Activated naive CD4-positive, alpha-beta T cell treated with anti-CD3 and anti-CD28 coated beads, Interleukin-2, amount 50 U/mL, for 24 hours (primary cell): ENCODE measurements at regions not wholly inside any gene's neighbourhood (a gene's known extent, or its start where the extent isn't known, plus 50 kb on each side); places are given as distances from the start of the nearest gene placed in this dataset.

Experiments used
- H3K27ac Mint-ChIP-seq: one replicate; pipeline ENCODE4 v1.8.0; 2021; ENCODE audit warnings: mild to moderate bottlenecking, mixed read lengths
- H3K27me3 Mint-ChIP-seq: one replicate; pipeline ENCODE4 v1.8.0; 2021; ENCODE audit warnings: mixed read lengths
- H3K36me3 Mint-ChIP-seq: one replicate; pipeline ENCODE4 v1.8.0; 2021; ENCODE audit warnings: mixed read lengths
- H3K4me1 Mint-ChIP-seq: one replicate; pipeline ENCODE4 v1.8.0; 2021; ENCODE audit warnings: mixed read lengths
- H3K4me3 Mint-ChIP-seq: one replicate; pipeline ENCODE4 v1.8.0; 2021; ENCODE audit warnings: mild to moderate bottlenecking, mixed read lengths
- H3K9me3 Mint-ChIP-seq: one replicate; pipeline ENCODE4 v1.8.0; 2021; ENCODE audit warnings: mixed read lengths

DNA sequence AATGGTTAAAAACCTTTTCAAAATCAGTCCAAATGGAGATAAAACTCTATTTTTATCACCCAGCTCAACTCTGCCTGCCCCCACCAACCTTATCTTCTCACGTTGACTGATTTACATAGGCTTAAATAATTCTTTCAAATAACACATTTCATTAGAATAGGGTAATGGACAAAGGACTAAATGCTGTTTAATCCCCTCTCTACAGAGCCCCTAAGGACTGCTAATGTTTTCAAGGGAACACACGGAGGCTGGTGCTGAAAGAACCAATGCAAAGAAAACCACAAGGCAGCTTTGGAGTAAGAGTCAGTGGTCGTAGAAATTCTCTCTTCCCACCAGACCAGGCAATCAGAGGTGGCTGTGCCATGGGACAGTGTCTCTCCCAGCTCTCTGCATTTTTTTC, 445.7 kb upstream of the MAF start:
- H3K36me3 Mint-ChIP-seq: no peaks in the 10 kb centered on the region
- no peaks in the 10 kb centered on the region for H3K9me3 Mint-ChIP-seq
- H3K4me3 Mint-ChIP-seq: no peak overlapping the region
- no peaks in the 10 kb centered on the region for H3K4me1 Mint-ChIP-seq
- peaks cover 3% of the 10 kb centered on the region for H3K27me3 Mint-ChIP-seq
- no peak overlapping the region for H3K27ac Mint-ChIP-seq

DNA sequence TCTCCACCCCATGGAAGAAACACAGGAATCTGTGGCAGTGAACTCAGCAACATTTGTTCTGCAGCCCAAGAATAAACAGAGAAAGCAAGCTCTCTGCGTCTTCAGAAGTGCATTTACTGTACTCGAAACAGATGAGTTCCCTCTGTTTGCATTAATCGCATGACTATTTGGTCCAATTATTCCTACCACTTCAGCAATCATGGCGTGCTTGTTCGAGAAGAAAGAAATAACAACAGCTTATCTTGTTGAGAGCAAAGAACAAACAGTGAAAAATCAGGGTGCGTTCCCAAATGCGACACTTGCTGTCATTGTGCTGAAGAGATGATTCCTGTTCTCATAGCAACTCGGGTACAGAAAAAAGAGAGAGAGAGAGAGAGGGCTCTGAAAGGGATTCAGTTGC, 445.3 kb upstream of the MAF start:
- Mint-ChIP-seq H3K27me3 (peaks cover 3% of the 10 kb centered on the region), H3K4me3 (no peak overlapping the region), H3K27ac (no peak overlapping the region)

DNA sequence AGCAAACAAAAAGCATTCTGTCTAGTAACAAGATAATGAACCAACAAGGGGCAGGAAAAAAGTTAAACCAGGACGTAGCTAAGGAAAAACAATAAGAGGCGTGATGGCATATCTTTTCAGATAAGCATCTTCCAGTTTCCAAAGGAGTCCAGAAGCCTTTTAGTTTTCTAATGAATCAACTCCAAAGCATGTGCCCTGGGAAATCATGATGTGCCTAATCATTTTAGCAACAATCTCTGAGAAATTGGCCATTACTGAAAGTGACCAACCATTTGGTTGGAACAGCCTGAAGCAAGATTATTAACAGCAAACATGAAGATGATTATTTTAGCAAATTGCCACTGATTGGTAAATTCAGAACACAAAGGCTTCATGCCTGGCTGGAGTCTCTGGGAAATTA, 440.9 kb upstream of the MAF start:
- Mint-ChIP-seq H3K4me1 (no peaks in the 10 kb centered on the region), H3K36me3 (no peaks in the 10 kb centered on the region)

More for the DNA sequence above, 445.3 kb upstream of the MAF start:
- Mint-ChIP-seq H3K4me1 (no peaks in the 10 kb centered on the region), H3K36me3 (no peaks in the 10 kb centered on the region), H3K9me3 (no peaks in the 10 kb centered on the region)

DNA sequence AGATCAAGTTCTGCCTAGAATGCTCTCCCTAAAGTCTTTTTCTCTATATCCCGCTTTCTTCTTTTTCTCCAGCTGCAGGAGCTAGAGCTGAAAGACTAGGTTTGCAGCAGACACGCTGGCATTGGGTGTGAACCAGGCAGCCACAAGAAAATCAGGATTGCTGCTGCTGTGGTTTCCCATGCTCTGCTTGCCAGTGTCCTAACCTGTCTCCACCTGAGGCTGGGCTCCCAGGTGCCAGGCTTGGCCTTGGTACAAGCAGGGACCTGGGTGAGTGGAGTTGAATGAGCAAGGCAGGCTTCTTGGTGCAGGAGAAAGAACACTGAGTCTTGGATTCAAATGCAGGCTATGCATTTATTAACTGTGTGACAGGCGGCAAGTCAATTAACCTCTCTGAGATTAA, 440.3 kb upstream of the MAF start:
- Mint-ChIP-seq H3K27me3 (peaks cover 2% of the 10 kb centered on the region), H3K27ac (no peak overlapping the region), H3K4me1 (no peaks in the 10 kb centered on the region), H3K36me3 (no peaks in the 10 kb centered on the region), H3K9me3 (no peaks in the 10 kb centered on the region), H3K4me3 (no peak overlapping the region)

More for the DNA sequence above, 440.9 kb upstream of the MAF start:
- Mint-ChIP-seq H3K27me3 (peaks cover 2% of the 10 kb centered on the region), H3K9me3 (no peaks in the 10 kb centered on the region), H3K27ac (no peak overlapping the region), H3K4me3 (no peak overlapping the region)

DNA sequence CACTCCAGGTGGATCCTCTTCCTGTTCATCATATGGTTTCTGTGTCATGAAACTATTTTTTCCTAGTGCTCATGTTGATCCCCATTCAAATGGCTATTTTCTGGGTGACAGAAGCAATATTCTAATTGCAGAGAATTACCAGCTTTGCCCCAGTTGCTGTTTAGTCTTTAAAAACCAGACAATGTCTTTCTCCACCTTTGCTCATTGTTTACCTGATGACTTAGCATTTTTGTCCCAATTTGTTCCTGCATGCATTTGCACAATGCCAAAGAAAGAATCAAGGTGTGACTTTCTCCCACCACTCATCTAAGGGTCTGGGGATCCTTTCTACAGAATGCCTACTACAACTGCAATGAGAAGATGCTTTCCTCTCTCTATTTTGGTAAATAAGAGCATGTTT, 439.9 kb upstream of the MAF start:
- Mint-ChIP-seq H3K4me1 (no peaks in the 10 kb centered on the region), H3K9me3 (no peaks in the 10 kb centered on the region), H3K27me3 (peaks cover 2% of the 10 kb centered on the region), H3K36me3 (no peaks in the 10 kb centered on the region), H3K27ac (no peak overlapping the region), H3K4me3 (no peak overlapping the region)

DNA sequence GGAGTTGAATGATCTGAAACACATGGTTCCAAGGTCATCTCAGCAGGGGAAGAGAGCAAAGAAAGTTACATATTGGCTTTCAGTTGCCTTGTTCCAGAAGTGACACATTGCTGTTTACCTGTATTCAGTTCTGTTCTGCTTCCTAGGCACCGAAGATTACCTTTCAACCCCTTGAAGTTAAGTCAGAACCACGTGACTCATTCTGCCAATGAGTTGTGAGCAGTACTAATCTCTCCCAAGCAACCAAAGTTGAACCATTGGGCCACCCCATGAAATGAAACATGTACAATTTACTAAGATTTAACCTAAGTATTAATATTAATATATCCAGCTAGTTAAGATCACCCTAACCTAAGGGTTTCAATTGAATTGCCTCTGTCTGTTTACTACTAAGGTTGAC, 439.2 kb upstream of the MAF start:
- H3K27me3 Mint-ChIP-seq: peaks cover 2% of the 10 kb centered on the region
- no peak overlapping the region for H3K4me3 Mint-ChIP-seq
- H3K9me3 Mint-ChIP-seq: no peaks in the 10 kb centered on the region
- H3K36me3 Mint-ChIP-seq: no peaks in the 10 kb centered on the region
- H3K27ac Mint-ChIP-seq: no peak overlapping the region
- H3K4me1 Mint-ChIP-seq: no peaks in the 10 kb centered on the region

DNA sequence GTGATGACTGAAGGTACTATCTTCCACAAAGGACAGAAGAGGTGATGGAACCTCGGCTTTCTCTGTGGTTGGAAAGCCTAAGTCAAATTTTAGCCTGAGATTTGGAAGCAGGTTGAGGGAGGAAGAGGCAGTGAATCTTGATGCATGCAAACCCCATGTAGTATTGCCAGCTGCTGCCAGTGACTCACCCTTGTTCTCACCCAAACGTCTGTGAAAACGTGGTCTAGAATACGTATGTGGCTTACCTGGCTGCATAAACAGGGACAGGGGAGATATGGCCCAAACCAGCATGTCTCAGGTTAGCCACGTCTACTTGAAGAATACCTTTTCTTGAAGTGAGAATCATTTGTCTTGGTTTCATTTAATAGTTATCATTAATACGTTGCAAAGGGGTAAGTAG, 438.0 kb upstream of the MAF start:
- Mint-ChIP-seq H3K4me1 (no peaks in the 10 kb centered on the region), H3K27ac (no peak overlapping the region), H3K36me3 (no peaks in the 10 kb centered on the region), H3K9me3 (peaks cover 5% of the 10 kb centered on the region), H3K27me3 (peaks cover 2% of the 10 kb centered on the region), H3K4me3 (no peak overlapping the region)

DNA sequence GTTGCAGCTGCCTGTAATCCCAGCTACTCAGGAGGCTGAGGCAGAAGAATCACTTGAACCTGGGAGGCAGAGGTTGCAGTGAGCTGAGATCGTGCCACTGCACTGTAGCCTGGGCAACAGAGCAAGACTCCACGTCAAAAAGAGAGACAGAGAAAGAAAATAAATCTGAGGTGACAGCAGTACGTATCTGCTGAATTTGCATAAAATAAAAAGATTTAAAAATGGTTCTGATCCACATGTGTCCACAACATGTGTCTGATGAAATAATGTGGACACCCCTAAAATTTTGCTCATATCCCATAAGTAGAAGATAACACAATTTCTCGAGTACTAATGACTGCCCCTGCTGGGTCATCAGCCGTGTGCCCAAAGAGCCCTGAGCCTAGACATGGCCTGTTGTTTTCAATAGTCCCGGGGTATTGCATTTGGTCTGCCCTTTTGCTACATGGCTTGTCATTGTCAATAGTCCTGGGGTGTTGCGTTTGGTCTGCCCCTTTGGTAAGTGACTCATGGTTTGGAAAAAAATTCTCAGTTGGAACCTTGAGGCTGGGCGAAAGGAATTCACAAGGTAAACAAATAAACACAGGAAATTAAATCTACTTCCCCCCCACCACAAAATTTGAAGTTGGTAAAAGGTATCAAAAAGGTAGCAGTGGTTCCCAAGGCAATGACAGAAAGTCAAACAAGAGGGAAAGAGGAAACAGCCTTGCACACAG, 434.6 kb upstream of the MAF start:
- Mint-ChIP-seq H3K9me3 (peaks cover 15% of the 10 kb centered on the region), H3K27ac (no peak overlapping the region), H3K36me3 (no peaks in the 10 kb centered on the region), H3K4me1 (no peaks in the 10 kb centered on the region), H3K4me3 (no peak overlapping the region), H3K27me3 (peaks cover 2% of the 10 kb centered on the region)

DNA sequence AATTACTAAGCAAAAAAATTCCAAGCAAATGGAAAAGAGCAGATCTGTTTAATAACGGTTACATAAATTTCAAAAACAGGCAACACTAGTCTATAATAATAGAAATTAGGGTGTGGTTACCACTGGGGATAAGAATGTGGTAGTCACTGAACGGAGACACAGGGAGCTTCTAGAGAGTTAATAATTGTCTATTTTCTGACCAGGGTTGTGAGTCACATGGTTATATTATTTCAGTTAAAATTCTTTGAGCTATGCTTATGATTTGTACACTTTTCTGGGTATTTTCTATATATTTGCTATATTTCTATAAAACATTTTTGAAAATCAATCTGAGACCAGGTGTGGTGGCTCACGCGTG, 433.9 kb upstream of the MAF start:
- Mint-ChIP-seq H3K36me3 (no peaks in the 10 kb centered on the region), H3K27ac (no peak overlapping the region), H3K27me3 (peaks cover 2% of the 10 kb centered on the region)

DNA sequence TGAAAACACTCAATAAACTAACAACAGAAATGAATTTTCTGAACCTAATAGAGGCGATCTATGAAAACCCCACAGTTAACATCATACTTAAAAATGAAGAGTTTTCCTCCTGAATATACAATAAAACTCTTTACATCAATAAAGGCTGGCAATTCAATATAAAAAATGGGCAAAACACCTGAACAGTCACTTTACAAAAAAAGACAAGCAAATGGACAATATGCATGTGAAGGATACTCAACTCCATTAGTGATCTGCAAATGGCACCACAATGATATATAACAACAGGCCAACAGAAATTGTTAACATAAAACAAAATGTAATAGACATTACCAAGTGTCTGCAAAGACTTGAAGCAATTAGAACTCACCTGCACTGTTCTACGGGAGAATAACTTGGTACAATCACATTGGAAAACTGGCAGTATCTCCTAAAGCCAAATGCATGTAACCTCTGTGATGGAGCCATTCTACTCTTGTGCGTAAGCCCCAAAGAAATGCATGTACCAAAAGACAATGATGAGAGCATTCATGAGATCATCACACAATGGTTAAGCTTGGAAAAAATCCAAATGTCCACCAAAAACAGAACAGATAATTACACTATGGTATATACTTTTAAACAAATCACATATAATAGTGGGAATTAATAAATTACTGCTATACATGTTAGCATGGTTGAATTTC, 433.4 kb upstream of the MAF start:
- Mint-ChIP-seq H3K27me3 (peaks cover 2% of the 10 kb centered on the region), H3K36me3 (no peaks in the 10 kb centered on the region), H3K9me3 (peaks cover 15% of the 10 kb centered on the region), H3K4me1 (no peaks in the 10 kb centered on the region), H3K27ac (no peak overlapping the region), H3K4me3 (no peak overlapping the region)

More for the DNA sequence above, 433.9 kb upstream of the MAF start:
- H3K9me3 Mint-ChIP-seq: peaks cover 15% of the 10 kb centered on the region
- no peaks in the 10 kb centered on the region for H3K4me1 Mint-ChIP-seq
- no peak overlapping the region for H3K4me3 Mint-ChIP-seq

DNA sequence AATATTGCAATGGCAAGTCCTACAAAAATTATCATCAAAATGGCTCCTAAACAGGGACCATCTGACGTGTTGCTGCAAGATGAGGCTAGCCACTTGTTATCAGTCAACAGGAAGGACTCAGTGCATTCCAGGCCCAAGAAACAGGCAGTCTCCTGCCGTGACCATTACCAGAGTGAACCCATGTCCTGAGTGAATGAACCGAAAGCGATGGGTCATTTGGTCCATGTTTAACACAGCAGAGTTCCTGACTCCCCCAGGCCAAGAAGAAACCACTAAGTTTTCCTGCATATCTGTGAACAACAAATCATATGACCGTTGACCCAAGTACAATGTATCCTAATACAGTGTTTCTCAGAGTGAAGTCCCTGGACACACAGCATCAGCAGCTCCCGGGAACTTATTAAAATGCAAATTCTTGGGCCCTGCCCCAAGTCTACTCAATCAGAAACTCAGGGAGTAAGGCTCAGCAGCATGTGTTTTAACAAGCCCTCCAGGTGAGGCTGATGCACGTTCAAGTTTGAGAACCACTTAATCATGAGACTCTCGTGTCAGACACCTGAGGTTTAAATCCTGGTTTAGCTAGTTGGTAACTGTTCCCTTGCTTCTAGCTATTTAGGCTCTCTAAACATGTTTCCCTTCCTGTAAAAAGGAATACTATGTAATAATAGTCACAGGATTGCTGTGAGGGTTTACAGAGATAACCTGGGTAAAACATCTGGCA, 429.4 kb upstream of the MAF start:
- H3K9me3 Mint-ChIP-seq: peaks cover 15% of the 10 kb centered on the region
- no peaks in the 10 kb centered on the region for H3K27me3 Mint-ChIP-seq
- H3K27ac Mint-ChIP-seq: no peak overlapping the region
- H3K36me3 Mint-ChIP-seq: no peaks in the 10 kb centered on the region
- no peak overlapping the region for H3K4me3 Mint-ChIP-seq
- H3K4me1 Mint-ChIP-seq: peaks cover 7% of the 10 kb centered on the region

DNA sequence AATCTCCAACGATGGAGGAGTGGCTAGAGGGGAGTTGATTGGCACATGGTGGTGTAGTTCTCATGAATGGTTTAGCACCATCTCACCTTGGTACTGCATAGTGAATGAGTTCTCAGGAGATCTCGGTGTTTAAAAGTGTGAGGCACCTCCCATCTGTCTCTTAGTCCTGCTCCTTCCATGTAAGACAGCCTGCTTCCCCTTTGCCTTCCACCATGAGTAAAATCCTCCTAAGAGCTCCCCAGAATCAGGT, 428.8 kb upstream of the MAF start:
- H3K4me1 Mint-ChIP-seq: peaks cover 7% of the 10 kb centered on the region
- H3K27ac Mint-ChIP-seq: no peak overlapping the region
- H3K36me3 Mint-ChIP-seq: no peaks in the 10 kb centered on the region
- H3K27me3 Mint-ChIP-seq: peaks cover 4% of the 10 kb centered on the region
- peaks cover 15% of the 10 kb centered on the region for H3K9me3 Mint-ChIP-seq
- H3K4me3 Mint-ChIP-seq: no peak overlapping the region

DNA sequence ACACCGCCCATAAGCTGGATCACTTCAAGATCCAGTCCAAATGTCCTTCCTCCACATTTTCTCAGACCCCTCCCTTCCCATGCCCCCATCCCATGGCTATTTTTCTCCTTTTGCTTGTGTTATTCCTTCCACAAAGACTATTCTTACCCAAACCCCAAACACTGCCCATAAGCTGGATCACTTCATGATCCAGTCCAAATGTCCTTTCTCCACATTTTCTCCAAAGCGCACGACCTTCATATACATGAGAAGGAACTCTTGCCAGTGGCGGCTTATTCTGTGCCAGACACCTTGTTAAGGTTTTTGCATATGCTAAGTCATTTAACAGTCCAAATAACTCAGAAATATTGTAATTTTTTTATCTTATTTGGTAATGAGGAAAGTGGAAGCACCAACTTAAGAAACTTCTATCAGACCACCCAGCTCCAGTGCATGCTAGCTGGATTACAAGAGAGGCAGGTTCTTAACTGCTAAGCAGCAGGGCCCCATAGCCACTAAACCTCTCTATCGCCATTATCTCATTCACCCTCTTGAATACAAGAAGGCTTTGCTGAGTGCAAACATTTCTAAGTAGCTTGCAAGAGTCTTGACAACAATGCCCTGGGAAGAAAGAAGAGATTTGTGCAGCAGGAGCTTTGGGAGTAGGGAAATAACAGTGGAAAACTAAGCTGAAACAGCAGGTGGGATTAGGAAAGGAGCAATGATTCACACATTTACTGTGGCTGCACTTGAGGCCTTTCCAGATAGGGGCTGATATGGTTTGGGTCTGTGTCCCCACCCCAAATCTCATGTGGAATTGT, 428.2 kb upstream of the MAF start:
- Mint-ChIP-seq H3K4me3 (no peak overlapping the region), H3K9me3 (peaks cover 12% of the 10 kb centered on the region)

DNA sequence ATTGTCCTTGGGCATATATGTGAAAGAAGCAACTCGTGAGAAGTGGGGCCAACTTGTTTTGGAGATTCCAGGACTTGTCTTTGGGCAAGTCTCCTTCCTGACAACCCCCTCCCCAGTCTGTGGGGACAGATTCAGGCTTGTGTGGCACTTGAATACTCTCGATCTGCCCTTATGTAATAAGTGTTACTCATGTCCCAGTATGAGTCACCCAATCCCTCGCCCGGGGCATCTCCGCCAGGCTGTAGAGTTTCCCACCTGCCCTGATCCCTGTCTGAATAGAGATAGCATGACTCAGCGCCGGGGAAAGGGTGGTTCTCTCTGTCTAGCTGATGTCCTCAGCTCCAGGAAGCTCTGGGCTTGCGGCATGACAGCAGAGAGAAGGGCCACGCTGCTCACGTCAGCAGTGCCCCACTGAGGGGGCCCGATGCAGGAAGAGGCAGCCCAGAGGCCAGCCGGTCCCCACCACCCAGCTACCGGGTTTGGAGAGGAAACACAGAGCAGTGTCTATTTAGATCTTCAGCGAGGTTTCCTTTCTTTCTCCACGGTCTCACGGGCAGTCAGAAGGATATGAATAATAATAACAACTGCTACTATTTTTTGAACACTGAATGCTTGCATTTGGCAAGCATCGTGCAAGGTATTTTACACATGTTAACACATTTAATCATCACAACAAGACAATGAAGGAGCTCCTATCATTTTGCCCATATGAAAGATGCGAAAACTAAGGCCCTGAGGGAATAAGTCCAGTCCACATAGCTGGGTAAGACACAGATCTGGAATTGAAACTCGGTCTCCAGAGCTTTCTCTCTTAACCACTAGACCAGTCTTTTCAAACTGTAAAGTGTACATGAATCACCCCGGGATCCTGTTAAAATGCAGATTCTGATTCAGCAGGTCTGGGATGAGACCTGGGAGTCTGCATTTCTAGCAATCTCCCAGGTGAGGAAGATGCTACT, 426.7 kb upstream of the MAF start:
- Mint-ChIP-seq H3K27me3 (peaks cover 4% of the 10 kb centered on the region), H3K4me1 (peaks cover 7% of the 10 kb centered on the region), H3K36me3 (no peaks in the 10 kb centered on the region), H3K9me3 (peaks cover 6% of the 10 kb centered on the region), H3K27ac (no peak overlapping the region), H3K4me3 (peak overlapping the region; percentile 9)

More for the DNA sequence above, 428.2 kb upstream of the MAF start:
- no peaks in the 10 kb centered on the region for H3K36me3 Mint-ChIP-seq
- H3K27me3 Mint-ChIP-seq: peaks cover 4% of the 10 kb centered on the region
- no peak overlapping the region for H3K27ac Mint-ChIP-seq
- H3K4me1 Mint-ChIP-seq: peaks cover 7% of the 10 kb centered on the region

DNA sequence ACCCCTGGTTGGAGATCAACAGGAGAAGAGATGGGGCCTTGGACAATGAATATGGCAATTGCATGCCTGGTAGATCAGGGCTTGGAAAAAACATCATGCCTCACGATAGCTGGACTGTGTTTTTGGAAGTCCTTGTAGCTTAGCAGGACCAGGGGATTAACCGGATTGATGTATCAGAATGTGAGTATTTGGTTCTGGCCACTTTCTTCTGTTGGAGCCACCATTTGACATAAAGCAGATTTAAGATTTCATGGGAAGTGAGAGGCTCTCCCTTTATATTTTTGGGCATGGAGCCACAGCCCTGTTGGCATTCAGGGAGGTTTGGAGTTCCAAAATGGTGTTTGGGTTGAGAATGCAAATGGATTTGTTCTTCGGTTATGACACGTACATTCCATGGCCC, 424.7 kb upstream of the MAF start:
- H3K9me3 Mint-ChIP-seq: no peaks in the 10 kb centered on the region
- no peaks in the 10 kb centered on the region for H3K36me3 Mint-ChIP-seq
- H3K4me3 Mint-ChIP-seq: no peak overlapping the region

More for the DNA sequence above, 424.7 kb upstream of the MAF start:
- Mint-ChIP-seq H3K27me3 (peaks cover 4% of the 10 kb centered on the region), H3K4me1 (peaks cover 7% of the 10 kb centered on the region), H3K27ac (no peak overlapping the region)
